T-cell (primary cell): ENCODE measurements at regions not wholly inside any gene's neighbourhood (a gene's known extent, or its start where the extent isn't known, plus 50 kb on each side); places are given as distances from the start of the nearest gene placed in this dataset.
"Not testable (repeated sequence)": the region's sequence is repeated elsewhere in the genome, so short reads cannot be mapped to it uniquely, and the experiment has no call there.

ENCODE experiments used
- ATAC-seq, 4 experiments: fragments of 200-7000 bp in 3 of 4; fragments of 150-1000 bp in 1 of 4; cut with Tn5 transposase; replicated peaks in 1 of 4; 1 replicate in 3 of 4; 2 replicates in 1 of 4; pipeline ENCODE4 v1.10.0; 2021; ENCODE audit warnings: moderate library complexity in 3 of 4, mild to moderate bottlenecking in 2 of 4, moderate number of reproducible peaks in 1 of 4
- CTCF ChIA-PET, 2 donors: fragments of 300-600 bp; sonication (Branson Sonifier 250); formaldehyde crosslinking; loops; one replicate each; lab custom pipeline; 2022; ENCODE audit warnings: antibody characterized with exemption in 2 of 2; lab: Charles Lee
- POLR2A ChIA-PET, 2 donors: fragments of 300-600 bp; sonication (Branson Sonifier 250); formaldehyde crosslinking; loops; one replicate each; lab custom pipeline; 2022; ENCODE audit warnings: antibody characterized with exemption in 2 of 2; lab: Charles Lee
- DNase-seq, 35 experiments: peaks; one replicate each; pipeline versions ENCODE4 v3.0.0 to v3.0.0-alpha.2; 2013 to 2023
- H3K27ac ChIP-seq: one replicate; pipeline ENCODE4 v1.5.1; 2013; ENCODE audit warnings: low read length
- H3K27me3 ChIP-seq, 2 experiments: replicated peaks in 1 of 2; 1 replicate in 1 of 2; 2 replicates in 1 of 2; pipeline versions ENCODE4 v1.6.1 to v1.7.0; 2013; ENCODE audit warnings: low read length in 1 of 2, mixed read lengths in 1 of 2; ENCODE audit not compliant: control insufficient read depth in 2 of 2, insufficient read depth in 2 of 2; ENCODE audit errors: extremely low read depth in 1 of 2
- H3K36me3 ChIP-seq, 2 donors: 1 replicate in 1 of 2; 2 replicates in 1 of 2; pipeline versions ENCODE4 v1.6.1 to v1.7.0; 2013; ENCODE audit warnings: low read length in 1 of 2; ENCODE audit not compliant: control insufficient read depth in 2 of 2, insufficient read depth in 1 of 2; ENCODE audit errors: extremely low read depth in 1 of 2
- H3K4me1 ChIP-seq, 2 experiments: 1 replicate in 1 of 2; 2 replicates in 1 of 2; pipeline versions ENCODE4 v1.6.1 to v1.7.0; 2013; ENCODE audit warnings: low read length in 2 of 2, mixed read lengths in 1 of 2; ENCODE audit not compliant: insufficient read depth in 2 of 2, control insufficient read depth in 1 of 2; ENCODE audit errors: extremely low read depth in 1 of 2
- H3K4me3 ChIP-seq, 2 donors: 1 replicate in 1 of 2; 2 replicates in 1 of 2; pipeline versions ENCODE4 v1.5.1 to v1.7.0; 2013; ENCODE audit warnings: mild to moderate bottlenecking in 2 of 2, low read length in 1 of 2, moderate library complexity in 1 of 2; ENCODE audit not compliant: control insufficient read depth in 1 of 2; ENCODE audit errors: extremely low read depth in 1 of 2
- H3K9me3 ChIP-seq: 2 replicates; pipeline ENCODE4 v1.7.0; 2013
- H3K27ac Mint-ChIP-seq, 2 donors: one replicate each; pipeline ENCODE4 v1.8.0; 2020 to 2021; ENCODE audit warnings: mild to moderate bottlenecking in 2 of 2, mixed read lengths in 2 of 2
- H3K27me3 Mint-ChIP-seq, 2 donors: one replicate each; pipeline ENCODE4 v1.8.0; 2021 to 2022; ENCODE audit warnings: mixed read lengths in 2 of 2
- H3K36me3 Mint-ChIP-seq: one replicate; pipeline ENCODE4 v1.8.0; 2021; ENCODE audit warnings: mixed read lengths
- H3K4me1 Mint-ChIP-seq, 3 donors: one replicate each; pipeline ENCODE4 v1.8.0; 2020 to 2022; ENCODE audit warnings: mixed read lengths in 3 of 3, mild to moderate bottlenecking in 1 of 3
- H3K4me3 Mint-ChIP-seq, 3 donors: one replicate each; pipeline ENCODE4 v1.8.0; 2020 to 2022; ENCODE audit warnings: mild to moderate bottlenecking in 3 of 3, mixed read lengths in 3 of 3, moderate library complexity in 3 of 3
- H3K9me3 Mint-ChIP-seq, 3 donors: one replicate each; pipeline ENCODE4 v1.8.0; 2020 to 2022; ENCODE audit warnings: mixed read lengths in 3 of 3
- WGBS: methylation state at CpG from one replicate; pipeline ENCODE4 v1.1.5; 2013; ENCODE audit warnings: missing lambda C conversion rate; ENCODE audit not compliant: insufficient coverage; 5-methylcytosine and 5-hydroxymethylcytosine counted together

GRCh38 chr1:31515056-31515775 is 61.1 kb upstream of the TINAGL1 start:
- 70% methylated on average over 4 of the region's 7 CpGs for WGBS
- POLR2A ChIA-PET, result no interaction called here
- H3K4me1 Mint-ChIP-seq, result no peaks in the 10 kb centered on the region
- no peak overlapping the region for H3K27ac ChIP-seq
- CTCF ChIA-PET, result no interaction called here
- H3K9me3 Mint-ChIP-seq, result peaks cover 0 to under 1% (median 0%) of the 10 kb centered on the region in 3 donors
- H3K9me3 ChIP-seq, result no peaks in the 10 kb centered on the region
- H3K27me3 ChIP-seq, result peaks cover 0 to 23% of the 10 kb centered on the region in 2 experiments
- peaks cover 5 to 8% of the 10 kb centered on the region in 2 donors for H3K27me3 Mint-ChIP-seq
- no peaks in the 10 kb centered on the region for H3K36me3 Mint-ChIP-seq
- ATAC-seq (no peak), DNase-seq (no peak)
- no peak overlapping the region for H3K27ac Mint-ChIP-seq
- H3K4me3 Mint-ChIP-seq, result no peak overlapping the region
- H3K36me3 ChIP-seq, result no peaks in the 10 kb centered on the region
- no peaks in the 10 kb centered on the region for H3K4me1 ChIP-seq
- H3K4me3 ChIP-seq, result no peak overlapping the region

- no peak overlapping the region for H3K27ac ChIP-seq
- Mint-ChIP-seq H3K9me3 (peaks cover 0 to 4% (median 2%) of the 10 kb centered on the region in 3 donors), H3K27me3 (peaks cover 7 to 10% of the 10 kb centered on the region in 2 donors), H3K27ac (no peak overlapping the region), H3K4me1 (no peaks in the 10 kb centered on the region), H3K4me3 (no peak overlapping the region), H3K36me3 (no peaks in the 10 kb centered on the region)
- H3K4me3 ChIP-seq, result no peak overlapping the region
- no peaks in the 10 kb centered on the region for H3K4me1 ChIP-seq
- H3K36me3 ChIP-seq, result no peaks in the 10 kb centered on the region
- DNase-seq, result no peak
- ChIA-PET CTCF (no interaction called here), POLR2A (no interaction called here)
- no CpG with 5 or more reads among the region's 4 CpGs for WGBS
- ATAC-seq, result no peak
- H3K9me3 ChIP-seq, result no peaks in the 10 kb centered on the region
- H3K27me3 ChIP-seq, result peaks cover 0 to 19% of the 10 kb centered on the region in 2 experiments
These were observed 60.4 kb upstream of the TINAGL1 start for GRCh38 chr1:31515936-31516335.

- Histone ChIP-seq H3K36me3 (no peaks in the 10 kb centered on the region), H3K27ac (no peak overlapping the region), H3K27me3 (peaks cover 0 to 12% of the 10 kb centered on the region in 2 experiments), H3K4me1 (no peaks in the 10 kb centered on the region), H3K4me3 (no peak overlapping the region), H3K9me3 (no peaks in the 10 kb centered on the region)
- 89% methylated on average over 3 of the region's 5 CpGs for WGBS
- ChIA-PET CTCF (no interaction called here), POLR2A (no interaction called here)
- DNase-seq, result no peak
- peaks cover 0 to 4% (median 2%) of the 10 kb centered on the region in 3 donors for H3K9me3 Mint-ChIP-seq
- H3K4me1 Mint-ChIP-seq, result no peaks in the 10 kb centered on the region
- no peak overlapping the region for H3K4me3 Mint-ChIP-seq
- H3K27me3 Mint-ChIP-seq, result peaks cover 8 to 13% of the 10 kb centered on the region in 2 donors
- H3K27ac Mint-ChIP-seq, result no peak overlapping the region
- H3K36me3 Mint-ChIP-seq, result no peaks in the 10 kb centered on the region
- ATAC-seq, result no peak
These were observed 59.0 kb upstream of the TINAGL1 start for GRCh38 chr1:31517301-31517700.

DNA sequence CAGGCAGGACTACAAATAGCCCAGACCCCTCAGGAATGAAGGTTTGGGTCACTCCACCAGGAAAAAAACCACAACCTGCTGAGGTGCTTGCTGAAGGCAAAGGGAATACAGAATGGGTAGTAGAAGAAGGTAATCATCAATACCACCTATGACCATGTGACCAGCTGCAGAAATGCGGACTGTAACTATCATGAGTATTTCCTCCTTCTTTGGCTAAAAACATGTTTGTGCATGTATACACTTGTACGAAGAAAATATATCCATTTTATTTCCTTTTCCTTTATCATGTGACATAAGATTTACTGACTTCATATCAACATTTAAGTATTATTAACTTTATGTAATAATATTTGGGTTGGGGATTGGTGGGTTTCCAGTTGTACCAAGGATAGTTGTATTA is 58.3 kb upstream of the TINAGL1 start:
- H3K9me3 ChIP-seq, ATAC-seq, H3K27me3 Mint-ChIP-seq, H3K4me1 ChIP-seq, H3K27ac ChIP-seq, H3K9me3 Mint-ChIP-seq, H3K36me3 Mint-ChIP-seq, H3K4me3 ChIP-seq, H3K4me3 Mint-ChIP-seq, H3K4me1 Mint-ChIP-seq, DNase-seq, POLR2A ChIA-PET, H3K27me3 ChIP-seq, H3K27ac Mint-ChIP-seq, H3K36me3 ChIP-seq, CTCF ChIA-PET: not testable (repeated sequence)
- no CpG with 5 or more reads among the region's 2 CpGs for WGBS

GRCh38 chr1:31521761-31522555 is 54.4 kb upstream of the TINAGL1 start:
- no peak overlapping the region for H3K4me3 Mint-ChIP-seq
- ATAC-seq (no peak), DNase-seq (no peak)
- Histone ChIP-seq H3K9me3 (no peaks in the 10 kb centered on the region), H3K27me3 (peaks cover 0 to 4% of the 10 kb centered on the region in 2 experiments), H3K27ac (no peak overlapping the region), H3K4me3 (no peak overlapping the region), H3K4me1 (no peaks in the 10 kb centered on the region), H3K36me3 (no peaks in the 10 kb centered on the region)
- H3K9me3 Mint-ChIP-seq, result peaks cover 0 to 4% (median 2%) of the 10 kb centered on the region in 3 donors
- ChIA-PET CTCF (no interaction called here), POLR2A (no interaction called here)
- no peak overlapping the region for H3K27ac Mint-ChIP-seq
- no peaks in the 10 kb centered on the region for H3K36me3 Mint-ChIP-seq
- peaks cover 8 to 9% of the 10 kb centered on the region in 2 donors for H3K27me3 Mint-ChIP-seq
- no peaks in the 10 kb centered on the region for H3K4me1 Mint-ChIP-seq
- 92% methylated on average over 11 of the region's 14 CpGs for WGBS

DNA sequence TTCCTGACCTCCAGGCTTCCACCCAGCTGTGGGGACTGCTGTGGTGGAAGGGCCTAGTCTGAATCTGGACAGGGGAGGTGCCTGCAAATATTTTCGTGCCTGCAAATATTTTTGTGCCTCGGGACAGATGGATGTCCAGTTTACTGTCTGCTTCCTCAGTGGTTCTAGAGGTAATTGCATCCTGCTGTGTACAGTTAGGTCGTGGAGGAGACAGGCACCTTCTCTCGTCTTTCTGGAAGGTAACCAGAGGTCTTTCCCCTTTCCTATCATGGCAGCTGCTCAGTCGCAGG is 53.8 kb upstream of the TINAGL1 start:
- ATAC-seq, result no peak

More for the DNA sequence above, 53.8 kb upstream of the TINAGL1 start:
- H3K36me3 ChIP-seq, result no peaks in the 10 kb centered on the region
- H3K9me3 ChIP-seq, result no peaks in the 10 kb centered on the region
- WGBS, result 59% methylated on average over 2 of the region's 5 CpGs
- H3K27me3 ChIP-seq, result peaks cover 0 to 4% of the 10 kb centered on the region in 2 experiments
- Mint-ChIP-seq H3K4me1 (no peaks in the 10 kb centered on the region), H3K27me3 (peaks cover 8 to 9% of the 10 kb centered on the region in 2 donors), H3K36me3 (no peaks in the 10 kb centered on the region), H3K9me3 (peaks cover 0 to 4% (median 2%) of the 10 kb centered on the region in 3 donors), H3K4me3 (no peak overlapping the region), H3K27ac (no peak overlapping the region)
- no peak for DNase-seq
- no peaks in the 10 kb centered on the region for H3K4me1 ChIP-seq
- CTCF ChIA-PET, result no interaction called here
- no peak overlapping the region for H3K27ac ChIP-seq
- H3K4me3 ChIP-seq, result no peak overlapping the region
- POLR2A ChIA-PET, result no interaction called here
